GM19240 (cell line): ENCODE measurements at regions not wholly inside any gene's neighbourhood (a gene's known extent, or its start where the extent isn't known, plus 50 kb on each side); places are given as distances from the start of the nearest gene placed in this dataset.
"Not testable (repeated sequence)": the region's sequence is repeated elsewhere in the genome, so short reads cannot be mapped to it uniquely, and the experiment has no call there.

ENCODE experiments used
- DNase-seq: peaks from one replicate; pipeline ENCODE4 v3.0.0; 2011; ENCODE audit warnings: low spot score; ENCODE audit not compliant: insufficient read length

GRCh38 chr10:131531265-131532190 lies 220.0 kb upstream of the TCERG1L start:
- no peak for DNase-seq

GRCh38 chr10:131532291-131532690 lies 220.8 kb upstream of the TCERG1L start:
- DNase-seq, result no peak

GRCh38 chr10:131532745-131533341 lies 221.3 kb upstream of the TCERG1L start:
- no peak for DNase-seq

GRCh38 chr10:131533846-131534526 lies 222.5 kb upstream of the TCERG1L start:
- DNase-seq, result no peak

GRCh38 chr10:131534836-131535235 lies 223.3 kb upstream of the TCERG1L start:
- DNase-seq, result no peak

GRCh38 chr10:131536676-131537075 lies 225.2 kb upstream of the TCERG1L start:
- no peak for DNase-seq

- no peak for DNase-seq
Measured at GRCh38 chr10:131537281-131537680, 225.8 kb upstream of the TCERG1L start.

- DNase-seq, result no peak
Measured at GRCh38 chr10:131544495-131544894, 233.0 kb upstream of the TCERG1L start.

- DNase-seq, result no peak
Measured at GRCh38 chr10:131546086-131546810, 234.7 kb upstream of the TCERG1L start.

GRCh38 chr10:131547129-131547799 lies 235.7 kb upstream of the TCERG1L start:
- DNase-seq, result no peak

- DNase-seq, result no peak
Measured at GRCh38 chr10:131548176-131548575, 236.7 kb upstream of the TCERG1L start.

- DNase-seq, result no peak
Measured at GRCh38 chr10:131549116-131549515, 237.6 kb upstream of the TCERG1L start.

- DNase-seq, result no peak
Measured at GRCh38 chr10:131553121-131553520, 241.6 kb upstream of the TCERG1L start.

- DNase-seq, result no peak
Measured at GRCh38 chr10:131553581-131553980, 242.1 kb upstream of the TCERG1L start.

- DNase-seq, result no peak
Measured at GRCh38 chr10:131554821-131555220, 243.3 kb upstream of the TCERG1L start.

GRCh38 chr10:131555406-131555805 lies 243.9 kb upstream of the TCERG1L start:
- no peak for DNase-seq

- DNase-seq, result no peak
Measured at GRCh38 chr10:131556061-131556896, 244.8 kb upstream of the TCERG1L start.

- DNase-seq, result no peak
Measured at GRCh38 chr10:131556897-131557495, 245.5 kb upstream of the TCERG1L start.

GRCh38 chr10:131557956-131558355 lies 246.4 kb upstream of the TCERG1L start:
- DNase-seq, result not testable (repeated sequence)
